Stimulated activated CD4-positive, alpha-beta T cell treated with anti-CD3 and anti-CD28 coated beads, Interleukin-1b, Interleukin-23, amount 100 ng/mL, for 24 hours (primary cell): ENCODE measurements at regions not wholly inside any gene's neighbourhood (a gene's known extent, or its start where the extent isn't known, plus 50 kb on each side); places are given as distances from the start of the nearest gene placed in this dataset.

Experiments used
- DNase-seq, 4 experiments: peaks; one replicate each; pipeline ENCODE4 v3.0.0-alpha.2; 2020; ENCODE audit warnings: low read depth in 4 of 4, low spot score in 1 of 4

GRCh38 chr10:10844251-10844650, 173.4 kb upstream of the CELF2 start:
- no peak for DNase-seq

GRCh38 chr10:10845185-10845584, 172.5 kb upstream of the CELF2 start:
- DNase-seq: no peak

GRCh38 chr10:10845826-10846503, 171.7 kb upstream of the CELF2 start:
- DNase-seq: no peak

- no peak for DNase-seq
Observed at GRCh38 chr10:10846504-10846900, 171.2 kb upstream of the CELF2 start.

- no peak for DNase-seq
Observed at GRCh38 chr10:10847387-10847786, 170.3 kb upstream of the CELF2 start.

GRCh38 chr10:10848488-10849111, 169.1 kb upstream of the CELF2 start:
- DNase-seq: no peak

GRCh38 chr10:10849306-10849705, 168.4 kb upstream of the CELF2 start:
- no peak for DNase-seq

GRCh38 chr10:10850214-10850613, 167.5 kb upstream of the CELF2 start:
- no peak for DNase-seq

GRCh38 chr10:10852464-10852863, 165.2 kb upstream of the CELF2 start:
- DNase-seq: no peak

- DNase-seq: no peak
Observed at GRCh38 chr10:10853954-10854353, 163.7 kb upstream of the CELF2 start.

GRCh38 chr10:10854725-10855124, 162.9 kb upstream of the CELF2 start:
- no peak for DNase-seq

- no peak for DNase-seq
Observed at GRCh38 chr10:10855151-10855581, 162.5 kb upstream of the CELF2 start.

- no peak for DNase-seq
Observed at GRCh38 chr10:10860455-10860976, 157.2 kb upstream of the CELF2 start.

- no peak for DNase-seq
Observed at GRCh38 chr10:10865303-10865702, 152.4 kb upstream of the CELF2 start.

- DNase-seq: no peak
Observed at GRCh38 chr10:10865913-10866312, 151.8 kb upstream of the CELF2 start.

GRCh38 chr10:10869592-10869991, 148.1 kb upstream of the CELF2 start:
- DNase-seq: no peak

GRCh38 chr10:10870523-10871241, 147.0 kb upstream of the CELF2 start:
- DNase-seq: no peak

- DNase-seq: no peak
Observed at GRCh38 chr10:10871352-10871751, 146.3 kb upstream of the CELF2 start.

GRCh38 chr10:10872035-10872673, 145.5 kb upstream of the CELF2 start:
- no peak for DNase-seq

GRCh38 chr10:10872764-10873163, 144.9 kb upstream of the CELF2 start:
- no peak for DNase-seq

- DNase-seq: no peak
Observed at GRCh38 chr10:10873289-10873688, 144.4 kb upstream of the CELF2 start.

- no peak for DNase-seq
Observed at GRCh38 chr10:10873915-10874314, 143.8 kb upstream of the CELF2 start.
